Adrenal gland (tissue), 5 donors: ENCODE measurements at regions not wholly inside any gene's neighbourhood (a gene's known extent, or its start where the extent isn't known, plus 50 kb on each side); places are given as distances from the start of the nearest gene placed in this dataset.

ENCODE experiments used
- CTCF ChIP-seq, 6 experiments: fragments of 450-650 bp in 4 of 6; fragments of 200-600 bp in 2 of 6; sonication (generic) in 1 of 6; IDR thresholded peaks; 1 replicate in 5 of 6; 2 replicates in 1 of 6; pipeline versions ENCODE4 v1.5.1 to v1.8.0; 2016 to 2021; ENCODE audit warnings: antibody characterized with exemption in 6 of 6, mild to moderate bottlenecking in 2 of 6, moderate library complexity in 1 of 6
- POLR2A ChIP-seq, 2 donors: fragments of 450-650 bp; IDR thresholded peaks; one replicate each; pipeline ENCODE4 v1.6.1; 2017; ENCODE audit warnings: antibody characterized with exemption in 2 of 2, mild to moderate bottlenecking in 2 of 2, moderate library complexity in 1 of 2
- donor health status: DM: no; HTN: no; CAD: no.

- TF ChIP-seq POLR2A (IDR thresholded peaks at IDR 0.05) (no peak), CTCF (IDR thresholded peaks at IDR 0.05) (no peak)
Observed at GRCh38 chr1:232174306-232174705, 455.6 kb downstream of the SIPA1L2 start.
